Femur (tissue), 1 donor: ENCODE measurements at regions not wholly inside any gene's neighbourhood (a gene's known extent, or its start where the extent isn't known, plus 50 kb on each side); places are given as distances from the start of the nearest gene placed in this dataset.

Experiments used
- DNase-seq: peaks from one replicate; pipeline ENCODE4 v3.0.0-alpha.2; 2017

GRCh38 chr13:73932091-73932490, 202.1 kb downstream of the KLF12 start:
- DNase-seq, result no peak

- no peak for DNase-seq
These were observed 204.8 kb downstream of the KLF12 start for GRCh38 chr13:73929287-73929932.

GRCh38 chr13:73924607-73925006, 209.6 kb downstream of the KLF12 start:
- no peak for DNase-seq

GRCh38 chr13:73922493-73923393, 211.5 kb downstream of the KLF12 start:
- DNase-seq, result no peak

GRCh38 chr13:73918691-73919090, 215.5 kb downstream of the KLF12 start:
- no peak for DNase-seq

- peak; percentile 34 for DNase-seq
These were observed 220.3 kb downstream of the KLF12 start for GRCh38 chr13:73913751-73914518.

GRCh38 chr13:73913079-73913740, 221.0 kb downstream of the KLF12 start:
- peak; percentile 21 for DNase-seq

GRCh38 chr13:73911361-73911760, 222.8 kb downstream of the KLF12 start:
- no peak for DNase-seq

- DNase-seq, result no peak
These were observed 223.5 kb downstream of the KLF12 start for GRCh38 chr13:73910733-73911132.

- no peak for DNase-seq
These were observed 225.4 kb downstream of the KLF12 start for GRCh38 chr13:73908809-73909208.

- DNase-seq, result no peak
These were observed 229.6 kb downstream of the KLF12 start for GRCh38 chr13:73904625-73905024.

- DNase-seq, result no peak
These were observed 230.6 kb downstream of the KLF12 start for GRCh38 chr13:73903561-73903960.

GRCh38 chr13:73902847-73903246, 231.4 kb downstream of the KLF12 start:
- no peak for DNase-seq

- DNase-seq, result no peak
These were observed 231.9 kb downstream of the KLF12 start for GRCh38 chr13:73902296-73902695.

- DNase-seq, result no peak
These were observed 232.7 kb downstream of the KLF12 start for GRCh38 chr13:73901324-73902068.

GRCh38 chr13:73900591-73900990, 233.6 kb downstream of the KLF12 start:
- no peak for DNase-seq

GRCh38 chr13:73898899-73899298, 235.3 kb downstream of the KLF12 start:
- no peak for DNase-seq

GRCh38 chr13:73898276-73898675, 235.9 kb downstream of the KLF12 start:
- no peak for DNase-seq

GRCh38 chr13:73894995-73895571, 239.1 kb downstream of the KLF12 start:
- no peak for DNase-seq

- DNase-seq, result no peak
These were observed 240.4 kb downstream of the KLF12 start for GRCh38 chr13:73893833-73894232.

GRCh38 chr13:73891805-73892204, 242.4 kb downstream of the KLF12 start:
- no peak for DNase-seq

- DNase-seq, result no peak
These were observed 251.0 kb downstream of the KLF12 start for GRCh38 chr13:73883162-73883561.
